ENCODE measurements at regions not wholly inside any gene's neighbourhood (a gene's known extent, or its start where the extent isn't known, plus 50 kb on each side); places are given as distances from the start of the nearest gene placed in this dataset.

GRCh38 chr14:30387871-30388270 lies 171.1 kb upstream of the G2E3 start:
- no peak for ATAC-seq
- intact Hi-C loops (cut with micrococcal nuclease; ENCODE audit: unreplicated experiment) = no loop called here

More at GRCh38 chr14:30387871-30388270, 171.1 kb upstream of the G2E3 start:
- Histone ChIP-seq H3K79me2 (ENCODE audit: control insufficient read depth, insufficient read depth, low read length) (no peaks in the 10 kb centered on the region), H4K20me1 (ENCODE audit: control insufficient read depth, insufficient read depth) (no peaks in the 10 kb centered on the region), H3K36me3 (ENCODE audit: control insufficient read depth in 2 of 2, insufficient read depth in 2 of 2, low read length in 1 of 2) (no peaks in the 10 kb centered on the region), H3K9me3 (replicated peaks; ENCODE audit: control insufficient read depth, insufficient read depth, low read length) (no peaks in the 10 kb centered on the region), H3K4me2 (ENCODE audit: control insufficient read depth, insufficient read depth) (no peak overlapping the region), H3K27me3 (replicated peaks in 1 of 2; ENCODE audit: control insufficient read depth in 2 of 2, insufficient read depth in 2 of 2, low read length in 1 of 2) (no peaks in the 10 kb centered on the region), H3K4me3 (no peak overlapping the region), H2AFZ (ENCODE audit: control insufficient read depth, low read depth, low read length) (no peak overlapping the region), H3K4me1 (ENCODE audit: control insufficient read depth, insufficient read depth, low read length) (no peaks in the 10 kb centered on the region), H3K9ac (ENCODE audit: control insufficient read depth, insufficient read depth, low read length) (no peak overlapping the region), H3K27ac (ENCODE audit: control insufficient read depth, insufficient read depth) (no peak overlapping the region)
- FAIRE-seq = no peak
- no peak for TF ChIP-seq CBX5 (IDR thresholded peaks at IDR 0.05; ENCODE audit: low read depth)
- TF ChIP-seq NFYB (IDR thresholded peaks at IDR 0.05; ENCODE audit: insufficient read depth, low read depth, low read length) = no peak
- TF ChIP-seq JUND (IDR thresholded peaks at IDR 0.05; ENCODE audit: low read depth, low read length) = no peak
- no peak for TF ChIP-seq SIN3A (IDR thresholded peaks at IDR 0.05; ENCODE audit: low read depth, low read length)
- no peak for TF ChIP-seq KLF5 (IDR thresholded peaks at IDR 0.05; ENCODE audit: partially characterized antibody)
- no peak for TF ChIP-seq SRF (IDR thresholded peaks at IDR 0.05; ENCODE audit: low read depth in 2 of 2, low read length in 2 of 2)
- no peak for TF ChIP-seq SPI1 (IDR thresholded peaks at IDR 0.05; ENCODE audit: borderline replicate concordance, insufficient read depth, low read depth, low read length)
- no peak for TF ChIP-seq MAX (IDR thresholded peaks at IDR 0.05; ENCODE audit: low read depth, low read length)
- TF ChIP-seq ZBTB11 (CRISPR knock-in tag; IDR thresholded peaks at IDR 0.05) = no peak
- no peak for TF ChIP-seq USF1 (IDR thresholded peaks at IDR 0.05; ENCODE audit: borderline replicate concordance, extremely low read length, insufficient read depth, low read depth, low read length)
- TF ChIP-seq IKZF2 (IDR thresholded peaks at IDR 0.05) = no peak
- TF ChIP-seq HDAC6 (IDR thresholded peaks at IDR 0.05; ENCODE audit: unreplicated experiment) = no peak
- TF ChIP-seq TARDBP (IDR thresholded peaks at IDR 0.05; ENCODE audit: borderline replicate concordance) = no peak
- TF ChIP-seq BHLHE40 (IDR thresholded peaks at IDR 0.05; ENCODE audit: borderline replicate concordance in 1 of 2, low read depth in 2 of 2, low read length in 1 of 2) = no peak
- ChIA-PET CTCF (no interaction called here), POLR2A (no interaction called here), SMC1A (ENCODE audit: uncharacterized antibody, unreplicated experiment) (no interaction called here), RAD21 (ENCODE audit: unreplicated experiment) (no interaction called here)
- no peak for DNase-seq (ENCODE audit: low read depth, low spot score)
- BruUV-seq (replicated peaks) = no TSS peak
- in situ Hi-C loops (cut with MboI) = no loop called here
- 50% methylated on average over 3 of the region's 3 CpGs for WGBS (ENCODE audit: insufficient coverage, insufficient replicate concordance, low lambda C conversion rate, missing lambda C conversion rate)

Data from GM12878 (cell line).